GM19043 (cell line): ENCODE measurements at regions not wholly inside any gene's neighbourhood (a gene's known extent, or its start where the extent isn't known, plus 50 kb on each side); places are given as distances from the start of the nearest gene placed in this dataset.
"Not testable (repeated sequence)": the region's sequence is repeated elsewhere in the genome, so short reads cannot be mapped to it uniquely, and the experiment has no call there.

Experiments used
- ATAC-seq: cut with Tn5 transposase; IDR thresholded peaks from one replicate; pipeline ENCODE4 v1.9.1; 2021; ENCODE audit warnings: low read depth; ENCODE audit not compliant: unreplicated experiment

DNA sequence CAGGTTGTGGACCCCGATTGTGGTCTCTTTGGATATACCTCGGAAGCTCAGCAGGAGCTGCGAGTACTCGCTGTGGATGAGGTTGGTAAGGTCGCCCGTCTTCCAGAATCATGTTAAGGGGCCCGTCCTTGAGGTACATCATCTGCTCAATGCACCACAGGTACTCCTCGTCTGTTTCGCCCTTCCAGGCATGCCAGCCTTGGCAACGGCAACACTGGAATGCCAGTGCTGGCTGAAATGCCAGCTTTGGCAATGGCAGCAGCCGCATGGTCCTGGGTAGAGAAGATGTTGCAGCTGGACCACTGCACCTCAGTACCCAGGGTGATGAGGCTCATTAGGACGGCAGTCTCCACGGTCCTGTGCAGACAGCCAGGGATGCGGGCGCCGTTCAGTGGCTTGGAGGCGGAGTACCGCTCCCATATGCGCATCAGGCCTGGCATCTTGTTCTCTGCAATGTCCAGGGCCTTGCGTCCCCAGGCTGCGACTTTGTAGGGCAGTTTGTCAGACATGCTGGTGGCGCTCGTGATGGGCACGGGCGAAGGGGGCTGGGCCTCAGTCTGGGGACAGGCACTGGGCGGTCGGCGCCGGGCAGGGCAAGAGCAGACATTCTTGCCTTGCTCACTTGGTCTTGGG is 122.2 kb upstream of the NXPH2 start:
- no peak for ATAC-seq

DNA sequence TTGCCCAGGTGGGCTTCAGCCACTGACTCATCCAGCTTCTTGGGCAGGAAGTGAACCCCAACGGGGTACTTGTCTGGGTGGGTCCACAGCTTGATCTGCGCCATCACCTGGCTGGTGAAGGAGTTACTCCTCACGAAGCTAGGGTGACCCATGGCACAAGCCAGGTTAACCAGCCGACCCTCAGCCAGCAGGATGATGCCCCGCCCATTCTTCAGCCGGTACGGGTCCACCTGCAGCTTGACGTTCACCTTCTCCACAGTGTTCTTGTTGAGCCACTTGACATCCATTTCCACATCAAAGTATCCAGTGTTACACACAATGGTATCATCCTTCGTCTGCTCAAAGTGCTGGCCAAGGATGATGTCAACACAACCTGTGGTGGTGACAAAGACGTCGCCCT is 121.3 kb upstream of the NXPH2 start:
- no peak for ATAC-seq

- ATAC-seq, result no peak
Measured at GRCh38 chr2:138898855-138899254, 118.7 kb upstream of the NXPH2 start.

GRCh38 chr2:138897274-138897673 is 117.1 kb upstream of the NXPH2 start:
- ATAC-seq, result no peak

DNA sequence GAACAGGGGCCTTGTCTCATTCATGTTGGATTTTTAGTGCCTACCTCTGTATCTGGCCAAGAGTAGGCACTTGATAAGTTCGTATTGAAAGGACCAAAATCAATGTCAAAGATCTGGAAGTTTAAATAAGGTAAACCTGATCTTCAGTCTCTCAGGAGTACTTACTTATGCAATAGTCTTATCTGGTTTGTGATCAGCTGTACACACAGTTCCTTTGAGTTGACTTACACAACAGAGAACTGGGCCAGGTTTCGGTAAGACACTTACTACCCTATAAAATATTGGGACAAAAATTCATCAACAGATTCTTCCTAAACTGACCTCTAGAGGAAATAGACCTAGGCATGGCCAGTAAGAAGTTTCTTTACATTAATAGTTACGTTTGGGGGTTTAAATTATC is 113.6 kb upstream of the NXPH2 start:
- no peak for ATAC-seq

- ATAC-seq, result no peak
Measured at GRCh38 chr2:138881126-138881525, 100.9 kb upstream of the NXPH2 start.

DNA sequence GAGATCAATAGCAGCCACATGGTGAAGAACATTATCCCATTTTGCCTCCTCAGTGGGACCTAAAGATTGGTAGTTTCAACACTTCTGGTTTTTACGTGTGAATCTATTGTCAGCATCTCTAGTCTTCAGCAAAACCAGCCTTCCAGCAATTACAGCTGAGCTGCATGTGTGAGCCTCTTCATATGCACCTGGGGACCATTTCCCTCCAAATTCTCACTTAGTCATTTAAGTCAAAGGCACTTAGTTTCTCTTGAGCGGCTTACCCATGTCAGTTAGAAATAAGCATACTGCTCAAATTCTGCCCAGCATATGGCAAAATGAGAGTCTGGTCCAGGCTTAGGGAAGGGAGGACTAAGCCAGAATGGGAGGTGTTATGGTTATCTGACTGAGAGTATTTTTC is 99.7 kb upstream of the NXPH2 start:
- ATAC-seq, result no peak

DNA sequence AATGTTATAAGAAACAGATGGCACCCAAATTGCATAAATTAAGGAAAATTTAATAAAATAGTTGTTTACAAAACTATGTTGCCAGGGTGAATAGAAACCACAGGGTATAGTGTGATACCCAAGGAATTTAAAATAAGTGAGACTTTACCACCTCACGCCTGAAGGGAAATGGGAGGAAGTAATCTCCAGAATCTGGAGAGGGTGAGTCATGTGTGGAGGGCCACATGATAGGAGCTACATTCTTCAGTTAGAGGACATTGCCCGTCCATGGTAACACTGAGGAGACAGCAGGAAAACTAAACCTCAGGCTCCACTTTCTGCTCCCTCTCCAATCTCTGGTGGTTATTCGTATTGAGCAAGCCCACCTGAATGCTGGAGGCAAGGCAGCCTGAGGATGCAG is 97.2 kb upstream of the NXPH2 start:
- no peak for ATAC-seq

DNA sequence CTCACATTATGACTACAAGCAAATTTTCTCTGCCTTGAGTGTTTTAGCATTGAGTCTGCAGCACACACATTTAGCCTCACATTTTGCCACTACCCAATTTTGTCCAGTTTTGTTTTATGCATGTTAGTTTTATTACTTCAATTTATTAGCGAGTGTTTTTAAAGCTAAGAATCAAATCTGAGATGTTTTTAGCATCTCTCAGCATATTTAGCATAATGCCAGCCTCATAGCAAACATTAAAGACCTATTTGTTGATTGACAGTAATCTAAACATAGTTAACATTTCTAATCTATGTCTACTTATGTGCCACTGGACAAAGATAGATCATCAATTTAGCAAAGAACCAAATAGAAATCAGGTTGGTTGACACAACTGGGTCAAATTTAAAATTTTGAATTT is 94.1 kb upstream of the NXPH2 start:
- no peak for ATAC-seq

GRCh38 chr2:138872116-138872515 is 91.9 kb upstream of the NXPH2 start:
- ATAC-seq, result not testable (repeated sequence)

- ATAC-seq, result no peak
Measured at GRCh38 chr2:138871312-138871711, 91.1 kb upstream of the NXPH2 start.

DNA sequence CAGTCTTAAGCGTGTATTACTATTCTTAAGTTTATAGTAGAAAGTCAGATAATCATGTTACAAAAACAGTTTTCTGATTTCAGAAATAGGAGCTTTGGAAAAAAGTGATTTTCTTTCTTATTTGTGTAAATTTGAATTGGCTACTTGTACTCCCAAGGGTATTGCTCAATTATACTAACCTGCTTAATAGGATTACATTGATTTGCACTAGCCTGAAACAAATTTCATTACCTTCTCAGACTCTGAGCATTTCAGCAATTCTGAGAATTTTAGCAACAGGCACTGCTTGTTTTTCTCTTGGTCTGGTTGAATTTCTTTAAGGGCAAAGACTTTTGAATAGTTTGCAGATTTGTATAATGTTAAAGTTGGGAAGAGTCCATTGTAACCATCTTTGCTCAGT is 87.2 kb upstream of the NXPH2 start:
- ATAC-seq, result no peak

DNA sequence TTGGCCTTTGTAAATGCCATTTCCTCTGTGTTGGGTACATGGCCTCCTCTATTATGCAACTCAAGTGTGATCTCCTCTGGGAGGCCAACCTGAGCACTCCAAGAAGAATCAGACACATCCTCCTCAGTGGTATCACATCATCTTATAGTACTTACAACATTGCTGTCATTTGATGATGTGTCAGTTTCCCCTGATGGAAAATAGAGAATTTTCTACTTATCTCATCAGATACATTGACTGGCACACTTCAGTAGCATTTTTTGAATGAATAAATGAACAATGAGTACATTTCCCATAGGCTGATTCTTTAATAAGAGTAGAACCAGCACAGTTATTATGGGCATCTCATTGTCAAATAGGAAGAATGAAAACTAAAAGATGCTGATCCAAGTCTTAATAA is 86.6 kb upstream of the NXPH2 start:
- ATAC-seq, result no peak

- ATAC-seq, result no peak
Measured at GRCh38 chr2:138853761-138854160, 73.6 kb upstream of the NXPH2 start.

GRCh38 chr2:138853296-138853695 is 73.1 kb upstream of the NXPH2 start:
- ATAC-seq, result no peak

DNA sequence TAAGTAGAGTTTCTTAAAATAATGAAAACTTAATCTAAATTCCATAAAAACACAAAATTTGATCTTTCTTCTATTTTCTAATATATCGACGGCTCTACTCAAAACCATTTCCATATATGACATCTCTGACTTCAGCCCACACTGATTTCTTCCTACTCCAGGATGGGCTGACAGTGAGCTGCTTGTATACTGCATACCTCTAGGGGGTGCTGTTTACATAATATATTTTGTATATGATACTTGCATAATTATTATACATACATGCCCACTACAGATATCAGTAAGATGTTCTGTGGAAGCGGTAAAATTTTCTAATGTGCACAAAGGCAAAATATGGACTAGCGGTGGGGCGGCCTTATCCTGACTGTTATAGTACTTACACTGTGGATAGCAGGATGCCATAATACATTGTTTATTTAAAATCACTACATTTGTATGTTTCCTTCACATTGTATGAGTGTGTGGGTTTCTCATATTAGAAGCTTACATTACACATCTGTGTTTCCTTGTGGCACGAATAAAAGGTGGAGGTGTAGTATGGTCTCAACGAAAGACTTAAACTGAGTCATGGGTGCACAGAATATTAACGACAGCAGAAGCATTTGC is 66.1 kb upstream of the NXPH2 start:
- peak; percentile 81 for ATAC-seq

DNA sequence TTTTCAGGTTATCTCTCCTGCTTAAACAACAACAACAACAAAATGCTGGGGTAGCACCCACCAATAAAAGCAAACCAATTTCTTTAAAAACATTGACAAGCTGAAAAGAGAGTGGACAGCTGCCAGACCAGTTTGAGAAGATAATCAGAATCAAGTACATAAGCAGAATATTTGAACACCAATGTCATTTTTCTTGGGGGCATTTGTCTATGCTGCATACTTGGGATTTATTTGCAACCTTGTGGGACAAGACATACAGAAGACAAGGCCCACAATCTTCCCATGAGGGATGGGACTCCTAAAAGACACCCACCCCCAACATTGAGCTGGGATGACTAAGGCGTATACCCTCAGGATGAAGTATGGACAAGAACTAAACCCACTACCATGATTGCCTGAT is 62.2 kb upstream of the NXPH2 start:
- no peak for ATAC-seq

- ATAC-seq, result no peak
Measured at GRCh38 chr2:138841459-138841858, 61.3 kb upstream of the NXPH2 start.

DNA sequence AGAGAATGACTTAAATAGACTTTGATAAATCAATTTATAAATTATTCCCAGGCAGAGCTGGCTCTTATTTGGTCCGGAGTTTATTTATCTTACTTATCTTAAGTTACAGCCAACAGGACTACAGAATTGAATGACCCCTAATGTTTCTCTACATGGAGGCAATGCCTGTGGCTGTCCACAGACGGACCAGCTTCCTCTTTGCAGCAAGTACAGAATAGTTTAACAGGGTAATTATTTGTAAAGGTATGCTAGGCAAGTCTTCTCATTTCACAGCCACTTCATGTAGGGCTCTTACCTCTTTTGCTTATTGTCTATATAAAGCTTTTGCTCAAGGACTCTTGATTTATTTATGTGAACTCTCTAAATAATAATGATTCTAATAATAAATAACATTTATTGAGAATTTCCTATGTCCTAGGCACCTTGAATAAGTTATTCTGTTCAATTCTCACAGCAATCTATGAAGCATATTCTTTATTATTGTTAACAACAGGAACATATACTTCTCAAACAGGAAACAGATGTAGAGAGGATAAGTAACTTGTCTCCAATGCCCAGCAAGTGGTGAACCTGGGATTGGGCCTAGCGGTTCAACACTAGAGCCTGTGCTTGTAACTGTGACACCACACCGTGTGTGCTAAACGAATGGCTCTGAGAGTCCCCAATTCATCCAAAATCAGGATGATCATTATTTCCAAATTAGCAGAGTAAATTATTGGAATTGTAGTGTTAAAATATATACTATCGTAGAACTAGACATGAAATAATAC is 58.8 kb upstream of the NXPH2 start:
- no peak for ATAC-seq

DNA sequence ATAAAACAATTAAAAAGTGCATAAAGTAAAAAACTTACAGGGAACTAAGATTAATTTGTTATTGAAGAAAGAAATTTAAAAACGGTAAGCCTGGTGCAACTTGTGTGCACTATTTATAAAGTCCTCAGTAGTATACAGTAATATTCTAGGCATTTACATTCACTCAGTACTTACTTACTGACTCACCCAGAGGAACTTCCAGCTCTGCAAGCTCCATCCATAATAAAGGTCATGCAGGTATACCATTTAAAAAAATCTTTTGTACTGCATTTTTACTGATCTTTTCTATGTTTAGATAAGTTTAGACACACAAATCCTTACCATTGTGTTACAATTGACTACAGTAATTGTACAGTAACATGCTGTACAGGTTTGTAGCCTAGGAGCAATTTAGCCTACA is 51.5 kb upstream of the NXPH2 start:
- ATAC-seq, result no peak

DNA sequence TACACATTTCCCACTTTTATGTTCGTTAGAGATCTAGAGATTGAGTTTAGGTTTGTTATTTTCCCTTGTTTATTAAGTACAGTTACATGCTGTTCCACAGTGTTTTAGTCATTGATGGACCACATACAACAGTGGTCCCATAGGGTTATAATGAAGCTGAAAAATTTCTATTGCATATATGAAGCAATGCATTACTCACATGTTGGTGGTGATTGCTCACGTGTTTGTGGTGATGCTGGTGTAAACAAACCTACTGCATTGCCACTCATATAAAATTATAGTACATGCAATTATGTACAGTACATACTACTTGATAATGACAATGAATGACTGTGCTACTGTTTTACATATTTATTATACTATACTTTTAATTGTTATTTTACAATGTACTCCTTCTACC is 51.0 kb upstream of the NXPH2 start:
- ATAC-seq, result no peak

DNA sequence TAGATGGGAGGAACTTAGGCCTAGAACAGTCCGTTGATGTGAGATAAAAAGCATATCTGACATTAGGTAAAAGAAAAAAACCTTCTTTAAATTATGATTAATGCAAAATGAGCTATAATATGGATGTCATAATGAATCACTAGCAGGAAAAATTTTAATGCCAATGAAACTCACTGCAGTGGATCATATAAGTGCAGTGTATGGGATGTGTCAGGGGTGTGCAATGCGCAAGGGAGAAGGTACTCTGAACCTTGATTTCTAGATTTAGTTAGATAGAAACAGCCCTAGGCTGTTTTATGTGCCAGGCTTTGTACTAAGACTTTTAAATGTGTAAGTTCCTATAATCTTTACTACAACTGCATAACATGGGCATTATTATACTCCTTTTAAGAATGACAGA is 50.4 kb upstream of the NXPH2 start:
- ATAC-seq, result no peak
